ENCODE measurements at regions not wholly inside any gene's neighbourhood (a gene's known extent, or its start where the extent isn't known, plus 50 kb on each side); places are given as distances from the start of the nearest gene placed in this dataset.

GRCh38 chr18:70500748-70501147 is 211.9 kb downstream of the SOCS6 start:
- TF ChIP-seq TAF1 (IDR thresholded peaks at IDR 0.05; ENCODE audit: borderline replicate concordance, insufficient read depth, low read length) (no peak), REST (IDR thresholded peaks at IDR 0.05; ENCODE audit: insufficient read depth in 1 of 2, low read depth in 2 of 2, low read length in 2 of 2) (no peak)

Measured in PFSK-1 (cell line).